ENCODE measurements at regions not wholly inside any gene's neighbourhood (a gene's known extent, or its start where the extent isn't known, plus 50 kb on each side); places are given as distances from the start of the nearest gene placed in this dataset.

DNA sequence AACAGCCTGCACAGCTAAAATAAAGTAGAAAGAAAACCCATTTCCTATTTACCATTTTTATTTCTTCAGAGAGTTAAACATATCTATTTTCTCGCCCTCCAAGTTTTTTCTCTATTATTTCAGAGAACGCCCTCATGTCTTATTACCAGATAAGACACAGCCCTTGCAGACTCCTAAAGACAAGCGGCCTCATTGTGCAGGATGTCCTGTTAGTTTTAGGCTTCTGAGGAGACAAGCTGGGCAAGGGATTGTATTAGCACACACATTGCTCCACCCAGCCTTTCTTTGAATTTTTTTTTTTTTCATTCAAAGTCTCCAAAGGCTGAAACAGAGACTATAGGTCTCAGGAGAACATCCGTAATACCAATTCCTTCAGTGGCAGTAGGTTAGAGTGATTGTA lies 101.8 kb upstream of the UBL3 start:
- no peak for FAIRE-seq

DNA sequence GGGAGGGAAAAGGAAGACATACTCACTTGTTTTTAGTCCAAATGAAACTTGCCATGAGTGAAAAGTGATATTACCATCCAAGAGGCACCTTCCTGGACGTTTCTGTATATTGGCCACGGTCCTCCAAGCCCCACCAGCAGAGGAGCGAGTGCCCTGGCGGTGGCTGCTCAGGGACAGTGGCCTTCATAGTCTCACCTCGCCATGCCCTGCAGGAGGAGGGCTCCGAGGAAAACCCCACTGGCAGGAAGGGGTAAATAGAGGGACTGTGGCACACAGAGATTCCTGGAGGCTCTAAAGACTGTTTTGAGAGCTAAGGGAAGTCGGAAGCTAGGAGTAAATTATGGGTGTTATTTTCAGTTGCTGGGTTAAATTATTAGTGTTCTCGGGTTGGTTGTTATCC lies 98.4 kb upstream of the UBL3 start:
- no peak for FAIRE-seq

DNA sequence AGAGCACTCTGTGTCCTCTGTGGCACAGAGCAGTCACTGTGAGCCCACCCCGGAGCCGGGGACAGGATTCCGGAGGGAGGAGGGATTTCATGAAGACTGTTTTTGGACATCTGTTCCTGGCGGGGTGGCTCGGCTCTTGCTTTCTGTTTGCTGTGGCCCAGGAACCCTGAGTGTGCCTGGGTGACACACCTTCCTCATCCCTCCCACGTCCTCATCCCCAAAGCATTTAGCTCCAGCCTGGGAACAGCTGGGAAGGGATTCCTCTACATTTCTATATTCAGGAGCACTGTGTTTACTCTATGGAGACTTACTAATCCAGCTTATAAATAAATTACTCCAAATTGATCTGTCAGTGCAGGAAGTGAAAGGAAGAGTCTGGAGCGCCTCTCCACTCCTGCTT lies 97.8 kb upstream of the UBL3 start:
- no peak for FAIRE-seq

DNA sequence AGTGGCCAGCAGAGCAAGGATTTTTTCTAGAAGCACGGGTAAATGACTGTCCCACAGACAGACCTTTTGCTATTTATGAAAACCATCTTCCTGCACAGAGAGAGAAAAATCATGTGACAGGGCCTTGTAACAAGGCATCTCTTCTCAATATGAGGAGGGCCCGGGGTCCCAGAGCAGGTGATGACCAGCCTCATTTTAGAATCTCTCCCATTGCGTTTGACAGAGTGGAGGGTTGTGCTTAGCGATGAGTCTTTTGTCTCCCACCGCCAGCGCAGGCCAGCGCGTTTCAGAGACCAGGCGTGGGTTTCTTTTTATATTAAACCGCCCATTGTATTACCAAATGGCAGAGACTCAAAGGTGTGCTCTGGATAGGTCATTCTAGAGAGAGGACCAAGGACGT lies 97.4 kb upstream of the UBL3 start:
- FAIRE-seq, result no peak

DNA sequence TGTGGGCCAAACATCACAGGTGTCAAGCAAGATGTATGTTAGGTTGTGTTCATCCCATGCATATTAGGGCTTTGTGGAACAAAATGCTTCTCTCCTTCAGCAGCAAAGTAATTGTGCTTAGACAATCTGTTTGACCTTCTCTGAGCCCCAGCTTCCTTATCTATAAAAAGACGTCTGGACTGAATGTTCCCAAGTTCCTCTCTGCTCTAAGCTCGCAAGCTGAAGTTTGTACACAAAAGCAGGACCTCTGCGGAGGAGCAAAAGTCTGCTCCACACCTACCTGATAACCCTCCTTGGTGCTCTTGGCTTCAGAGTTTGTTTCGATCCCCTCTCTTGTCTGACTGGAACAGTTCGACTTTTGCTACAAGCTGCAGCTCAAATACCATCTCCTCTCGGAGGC lies 95.7 kb upstream of the UBL3 start:
- FAIRE-seq, result no peak

DNA sequence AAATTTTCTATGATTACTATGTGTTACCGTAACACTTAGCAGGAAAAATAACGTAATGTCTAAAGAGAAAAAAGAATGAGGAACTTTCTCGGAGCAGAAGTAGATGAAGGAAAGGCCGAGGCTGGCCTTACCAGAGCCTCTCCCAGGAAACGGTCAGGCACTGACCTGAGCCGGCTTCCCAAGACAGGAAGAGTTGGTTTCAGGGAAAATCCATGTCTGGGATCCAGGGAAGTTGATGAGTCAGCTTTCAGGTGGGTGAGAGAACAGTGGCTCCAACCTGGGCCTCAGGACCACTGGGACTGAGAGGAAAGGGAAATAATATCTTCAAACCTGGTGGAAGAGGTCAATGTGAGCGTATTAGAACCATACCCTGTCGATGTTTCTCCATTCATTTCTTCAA lies 93.3 kb upstream of the UBL3 start:
- FAIRE-seq, result no peak

DNA sequence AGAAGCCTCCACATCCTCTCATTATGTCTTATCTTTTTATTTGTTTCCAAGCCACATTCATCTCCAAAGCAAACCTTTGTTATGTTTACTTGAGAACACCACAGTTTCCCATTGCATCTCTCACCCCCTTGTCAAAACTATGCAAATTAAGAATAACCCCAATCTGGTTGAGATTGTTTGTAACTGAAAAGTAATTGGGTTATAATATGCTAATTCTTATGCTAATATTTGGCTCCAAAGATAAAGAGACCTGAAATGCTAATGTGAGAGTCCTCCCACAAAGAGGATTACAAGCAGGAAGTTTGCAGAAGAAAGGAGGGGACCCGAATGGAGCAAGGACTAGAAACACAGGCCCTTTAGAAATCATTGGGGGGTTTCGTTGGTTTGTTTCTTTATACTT lies 92.9 kb upstream of the UBL3 start:
- FAIRE-seq, result no peak

DNA sequence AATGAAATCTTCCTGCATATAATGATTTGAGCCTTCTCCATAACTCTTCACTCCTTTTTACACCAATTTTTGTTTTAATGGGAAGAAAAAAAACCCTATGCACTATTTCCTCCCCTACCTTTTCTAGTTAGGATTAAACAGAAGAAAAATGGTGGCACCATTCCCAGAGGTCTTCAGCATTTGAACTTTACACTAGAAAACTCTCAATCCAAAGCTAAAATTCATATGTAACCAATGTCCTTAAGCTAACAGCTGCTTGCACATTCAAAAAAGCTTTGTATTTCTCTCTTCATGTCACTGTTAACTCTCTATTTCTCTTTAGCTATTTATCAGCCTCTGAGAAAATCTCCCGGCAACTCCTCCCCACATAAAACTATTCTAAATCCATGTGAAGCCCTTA lies 90.3 kb upstream of the UBL3 start:
- FAIRE-seq, result no peak

DNA sequence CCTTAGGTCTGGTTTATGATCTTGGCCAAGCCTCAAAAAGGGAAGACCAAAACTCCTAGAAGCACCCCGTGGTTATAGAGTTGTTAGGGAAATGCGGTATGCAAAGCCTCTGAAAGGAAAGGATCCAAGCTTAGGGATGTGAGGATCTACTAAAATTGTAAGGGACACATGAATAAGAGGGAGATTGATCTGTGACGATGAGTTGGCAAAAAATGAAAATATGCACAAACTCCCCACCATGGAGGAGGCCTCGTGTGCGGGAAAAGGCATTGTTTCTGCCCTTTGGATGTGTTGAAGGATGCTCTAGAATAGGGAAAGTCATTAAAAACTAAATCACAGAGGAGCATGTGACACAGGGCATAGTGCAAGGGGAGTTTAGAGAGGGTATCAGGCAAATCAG lies 88.7 kb upstream of the UBL3 start:
- no peak for FAIRE-seq

DNA sequence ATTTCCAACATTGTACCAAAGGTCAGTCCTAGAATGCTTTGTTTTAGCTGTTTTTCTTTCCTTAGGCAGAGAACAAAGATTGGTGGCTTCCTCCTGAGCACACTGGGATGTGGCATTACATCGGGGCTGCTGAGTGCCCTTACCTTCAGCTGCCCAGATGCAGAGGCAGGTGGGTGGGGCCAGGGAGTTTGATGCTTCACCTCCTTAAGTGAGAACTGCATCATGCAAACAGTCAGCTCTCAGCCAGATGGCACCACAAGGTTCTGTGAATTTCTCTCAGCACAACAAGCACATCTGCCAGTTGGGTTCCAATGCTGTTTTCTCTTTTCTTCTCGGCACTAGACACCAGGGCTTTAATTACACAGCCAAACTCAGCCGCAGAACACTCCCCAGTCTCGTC lies 87.4 kb upstream of the UBL3 start:
- no peak for FAIRE-seq

DNA sequence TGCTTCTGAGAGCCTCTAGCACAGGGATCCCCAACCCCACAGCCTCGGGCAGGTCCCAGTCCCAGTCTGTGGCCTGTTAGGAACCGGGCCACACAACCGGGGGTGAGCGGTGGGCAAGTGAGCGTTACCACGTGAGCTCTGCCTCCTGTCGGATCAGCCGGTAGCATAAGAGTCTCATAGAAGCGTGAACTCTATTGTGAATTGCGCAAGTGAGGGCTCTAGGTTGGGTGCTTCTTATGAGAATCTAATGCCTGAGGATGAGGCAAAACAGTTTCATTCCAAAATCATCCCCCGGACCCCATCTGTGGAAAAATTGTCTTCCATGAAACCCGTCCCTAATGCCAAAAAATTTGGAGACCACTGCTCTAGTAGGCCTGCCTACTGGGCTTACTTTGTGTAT lies 87.0 kb upstream of the UBL3 start:
- FAIRE-seq, result no peak

DNA sequence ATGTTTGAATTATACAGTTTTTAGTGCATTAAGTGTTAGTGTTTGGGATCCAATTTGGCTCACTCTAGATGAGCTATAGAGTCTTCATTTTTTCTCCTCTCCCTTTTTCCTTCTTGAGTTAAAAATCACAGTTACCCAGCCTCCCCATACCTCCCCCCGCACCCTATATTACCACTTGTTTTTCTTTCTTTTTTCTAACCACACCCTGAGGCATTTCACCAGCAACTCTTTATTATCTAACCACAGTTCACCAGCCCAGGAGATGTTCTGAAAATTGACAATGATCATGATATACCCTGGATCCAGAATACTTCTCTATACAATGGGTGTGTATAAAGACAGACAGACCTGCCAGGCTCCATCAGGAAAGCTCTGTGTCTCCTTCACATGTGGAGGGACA lies 86.5 kb upstream of the UBL3 start:
- no peak for FAIRE-seq

DNA sequence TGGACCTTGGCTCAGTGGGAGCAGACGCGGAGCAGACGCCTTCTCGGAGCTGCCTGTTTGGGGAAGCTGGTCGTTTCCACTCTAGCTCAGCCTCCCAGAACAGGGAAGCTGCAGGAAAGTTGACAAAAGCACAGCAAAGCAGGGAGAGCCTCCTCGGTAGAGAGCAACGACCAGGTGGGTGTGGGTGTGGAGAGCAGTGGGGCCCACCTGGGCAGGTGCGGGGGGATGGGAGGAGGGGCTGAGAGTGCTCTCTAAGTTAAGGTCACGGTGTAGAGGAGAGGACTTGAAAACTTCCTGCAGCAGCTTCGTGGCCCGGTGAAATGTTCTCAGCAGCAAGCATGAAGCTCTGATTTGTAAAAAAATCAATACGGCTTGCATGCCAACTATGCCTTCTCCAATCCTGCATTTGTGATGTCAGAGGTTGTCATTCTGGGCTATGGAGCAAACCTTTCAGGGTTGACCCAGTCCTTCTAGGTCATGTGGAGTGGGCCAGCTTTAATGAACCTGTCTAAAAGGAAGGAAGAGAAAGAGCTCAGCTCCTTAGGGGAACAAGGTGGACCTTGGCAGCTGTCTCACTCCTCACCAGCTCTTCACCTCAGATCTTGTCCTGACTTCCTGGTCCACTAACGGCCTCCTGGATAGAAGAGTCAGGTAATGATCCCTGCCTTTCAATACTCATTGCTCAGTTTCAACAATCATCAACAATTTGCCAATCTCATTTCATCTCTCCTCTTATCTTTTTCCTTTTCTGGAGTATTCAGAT lies 85.8 kb upstream of the UBL3 start:
- FAIRE-seq, result no peak

DNA sequence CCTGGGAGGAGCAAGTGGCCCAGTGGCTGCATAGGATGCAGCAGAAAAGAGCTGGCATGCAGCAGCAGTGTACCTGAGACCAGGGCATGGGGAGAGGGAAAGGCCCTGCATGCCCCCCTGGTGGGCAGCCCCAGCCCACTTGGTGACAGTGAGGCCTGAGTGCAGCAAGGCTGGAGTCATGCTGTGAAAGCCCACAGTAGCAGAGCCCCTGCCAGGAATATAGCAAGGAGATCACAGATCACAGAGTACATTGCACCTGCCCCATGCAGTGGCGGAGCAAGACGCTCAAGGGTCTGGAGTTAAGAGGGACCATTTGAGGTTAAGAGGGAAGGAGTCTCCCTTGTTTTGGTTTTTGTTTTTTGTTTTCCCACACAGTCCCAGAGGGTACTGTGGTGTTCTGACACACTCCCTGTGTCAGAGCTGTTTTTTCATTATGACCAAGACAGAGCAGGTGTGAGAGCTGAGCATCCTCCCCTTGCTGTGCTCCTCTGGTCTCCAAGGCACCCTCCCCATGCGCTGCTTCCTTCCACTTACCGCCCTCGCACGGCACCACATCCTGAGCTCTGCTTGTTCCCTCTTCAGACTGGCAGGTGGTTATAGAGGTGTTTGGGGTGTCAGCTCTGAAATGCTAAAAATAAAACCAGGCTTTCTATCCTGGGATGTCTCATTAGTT lies 85.0 kb upstream of the UBL3 start:
- FAIRE-seq, result no peak

DNA sequence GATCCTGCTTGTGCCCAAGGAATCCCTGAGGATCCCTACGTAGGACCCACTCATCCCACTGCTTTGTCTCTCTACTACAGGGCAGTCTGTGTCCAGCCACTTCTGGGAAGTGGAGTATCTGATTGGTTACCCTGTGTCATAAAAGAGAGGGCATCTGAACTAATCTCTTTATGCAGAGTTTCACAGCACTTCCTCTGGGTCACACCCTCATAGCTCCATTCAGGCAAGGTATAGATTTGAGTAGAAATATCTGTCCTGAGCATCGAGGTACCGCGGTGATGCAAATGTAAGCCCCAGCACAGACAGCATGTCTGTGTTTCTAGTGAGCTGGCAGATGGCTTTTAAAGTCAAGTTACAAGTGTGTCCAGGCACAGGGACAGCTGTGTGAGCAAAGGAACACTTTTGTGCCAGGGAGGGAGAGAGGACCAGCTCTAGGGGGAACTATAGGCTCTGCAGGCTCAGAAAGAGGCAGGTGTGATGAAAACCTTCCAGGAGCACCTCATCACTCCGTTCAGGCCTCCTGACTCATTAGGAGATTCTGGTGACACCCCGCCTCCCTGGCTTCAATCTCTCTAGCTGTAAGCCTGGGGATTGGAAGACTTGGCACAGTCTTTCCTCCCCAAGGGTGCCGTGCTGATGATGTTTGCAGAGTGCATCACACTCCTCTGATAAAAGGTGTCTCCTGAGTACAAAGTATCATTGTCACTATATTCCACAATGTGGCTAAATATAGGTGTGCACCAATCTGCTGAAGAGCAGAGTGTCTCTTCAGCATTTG lies 84.3 kb upstream of the UBL3 start:
- FAIRE-seq, result no peak

DNA sequence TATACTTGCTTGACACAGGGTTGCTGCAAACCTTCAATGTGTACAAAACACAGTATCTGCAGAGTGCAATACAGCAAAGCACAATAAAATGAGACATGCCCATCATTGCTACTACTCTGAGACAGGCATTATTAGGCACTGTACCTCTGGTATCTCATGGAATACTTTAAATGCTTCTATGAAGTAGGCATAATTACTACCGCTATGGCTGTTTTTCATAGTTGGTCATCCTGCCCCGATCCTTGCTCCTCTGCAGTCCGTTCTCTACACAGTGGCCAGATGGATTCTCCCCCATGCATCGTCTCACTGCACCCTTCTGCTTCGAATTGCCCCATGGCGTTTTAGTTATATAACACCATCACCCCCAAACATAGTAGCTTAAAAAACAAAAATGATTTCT lies 83.0 kb upstream of the UBL3 start:
- FAIRE-seq, result no peak

DNA sequence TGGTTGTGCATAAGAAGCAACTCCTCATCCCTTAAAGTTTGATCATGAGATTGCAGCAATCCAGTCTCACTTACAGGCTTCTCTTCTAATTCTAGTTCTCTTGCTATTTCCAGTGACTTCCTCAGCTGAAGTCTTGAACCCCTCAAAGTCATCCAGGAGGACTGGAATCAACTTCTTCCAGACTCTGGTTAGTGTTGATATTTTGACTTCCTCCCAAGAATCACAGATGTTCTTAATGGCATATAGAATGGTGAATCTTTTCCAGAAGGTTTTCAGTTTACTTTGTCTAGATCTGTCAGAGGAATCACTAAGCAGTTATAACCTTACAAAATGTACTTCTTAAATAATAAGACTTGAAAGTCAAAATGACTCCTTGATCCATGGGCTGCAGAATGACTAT lies 81.3 kb upstream of the UBL3 start:
- no peak for FAIRE-seq

DNA sequence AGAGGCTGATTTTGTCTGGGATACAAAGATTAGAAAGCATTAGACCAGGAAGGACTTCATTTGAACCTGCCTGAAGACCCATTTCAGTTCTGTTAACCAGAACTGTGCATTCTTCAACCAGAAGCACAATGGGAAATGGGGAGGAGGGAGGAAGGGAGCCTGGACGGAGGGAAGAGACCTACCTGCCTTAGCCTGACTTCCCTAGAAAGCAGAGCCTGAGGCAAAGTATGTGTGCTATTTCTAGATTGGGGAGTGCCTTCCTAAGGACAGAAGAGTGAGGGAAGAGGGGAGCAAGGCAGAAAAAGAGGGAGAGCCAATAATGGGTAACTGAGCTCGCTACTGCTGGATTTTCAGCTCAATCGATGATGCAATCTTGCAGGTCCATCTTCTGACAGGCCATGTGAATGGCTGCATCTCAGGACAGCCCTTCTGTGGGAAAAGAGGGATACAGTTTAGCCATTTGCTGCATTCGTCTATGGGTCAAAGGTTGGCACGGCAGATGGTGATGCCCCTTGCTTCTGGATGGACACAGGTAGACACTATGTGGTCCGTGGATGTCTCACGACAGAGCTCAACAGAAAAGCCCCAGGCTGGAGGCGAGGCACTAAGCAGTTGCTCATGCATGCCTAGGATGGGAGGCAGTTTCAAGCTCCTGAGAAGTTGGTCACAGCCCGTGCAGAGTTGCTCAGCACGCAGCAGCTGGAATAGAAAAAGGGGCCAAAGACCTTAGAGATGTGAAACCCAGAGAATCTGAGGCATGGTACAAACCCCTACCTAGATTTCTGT lies 78.8 kb upstream of the UBL3 start:
- no peak for FAIRE-seq

DNA sequence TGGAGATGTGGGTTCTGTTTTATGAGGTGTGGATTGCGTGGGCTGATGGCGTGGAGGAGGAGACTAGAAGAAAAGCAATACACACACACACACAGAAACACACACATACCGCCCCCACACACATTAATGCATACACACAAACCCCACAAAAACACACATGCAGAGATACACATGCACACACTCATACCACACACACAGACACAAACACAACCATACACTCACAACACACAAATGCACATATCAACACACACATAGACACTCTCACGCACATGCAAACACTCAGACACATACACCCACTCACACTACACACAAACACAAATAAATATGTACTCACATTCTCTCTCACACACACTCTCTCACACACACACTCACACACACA lies 75.7 kb upstream of the UBL3 start:
- FAIRE-seq, result no peak

DNA sequence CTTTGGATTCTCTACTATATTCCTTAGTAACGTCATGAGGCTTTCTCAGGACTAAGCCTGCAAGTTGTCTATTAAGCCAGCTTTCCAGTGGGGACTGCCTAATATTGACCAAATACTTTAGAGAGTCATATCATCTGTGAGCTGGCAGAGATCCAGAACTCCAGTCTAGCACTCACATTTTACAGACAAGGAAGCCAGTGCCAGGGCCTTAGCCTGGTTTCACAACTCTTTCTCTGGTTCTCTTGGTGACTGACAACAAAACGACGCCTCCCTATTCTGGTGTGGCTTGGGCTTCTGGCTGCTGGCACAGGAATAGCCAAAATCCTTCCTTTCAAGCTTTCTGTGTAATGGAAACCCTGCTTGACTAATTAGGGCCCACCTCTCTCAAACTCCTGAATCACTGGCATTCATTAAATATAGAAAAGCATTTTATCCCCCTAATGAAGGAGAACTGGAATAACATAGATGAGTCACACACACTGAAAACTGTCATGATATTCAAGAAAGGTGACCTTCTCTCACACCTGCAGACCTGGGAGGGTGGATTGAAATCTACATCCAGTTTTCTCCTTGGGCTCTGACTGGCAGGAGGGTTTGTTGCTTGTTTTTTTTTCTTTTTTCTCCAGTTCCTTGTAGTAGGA lies 75.2 kb upstream of the UBL3 start:
- no peak for FAIRE-seq

DNA sequence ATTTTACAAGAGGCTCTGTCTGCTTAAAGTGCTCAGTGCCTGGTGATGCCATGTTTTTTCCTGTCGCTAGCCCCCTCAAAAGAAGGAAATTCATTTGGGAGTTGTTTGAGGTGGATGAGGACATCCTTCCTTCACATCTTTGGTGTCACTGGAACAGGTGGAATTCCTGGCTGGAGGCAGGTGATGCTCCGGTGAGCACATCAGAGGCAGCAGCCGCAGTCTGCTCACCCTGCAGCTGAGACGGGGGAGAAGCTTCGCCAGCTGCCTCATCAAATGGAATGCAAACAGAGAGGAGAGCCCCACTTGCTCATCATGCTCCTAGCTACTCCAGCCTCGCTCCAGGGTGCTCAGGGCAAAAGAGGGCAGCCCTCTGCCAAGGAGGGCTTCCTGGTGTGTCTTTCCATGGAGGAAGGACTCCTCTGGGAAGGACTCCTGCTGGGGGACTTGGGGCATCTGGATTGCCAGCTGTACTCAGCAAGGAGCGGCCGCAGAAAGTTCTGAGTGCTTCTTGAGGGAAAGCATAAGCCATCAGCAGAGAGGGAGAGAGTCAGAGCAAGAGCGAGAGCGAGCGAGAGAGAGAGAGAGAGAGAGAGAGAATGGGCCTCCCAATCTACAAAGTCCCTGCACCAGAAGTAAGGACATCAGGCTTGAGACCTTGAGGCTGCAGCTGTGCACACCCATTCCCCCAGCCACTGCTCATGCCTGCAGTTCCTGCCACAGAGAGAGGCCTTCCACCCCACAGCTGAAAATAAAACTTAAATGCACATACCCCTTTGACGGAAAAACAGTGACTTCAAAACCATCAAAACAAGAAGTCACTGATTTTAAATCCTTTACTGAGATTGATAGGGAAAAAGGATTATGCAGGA lies 74.3 kb upstream of the UBL3 start:
- no peak for FAIRE-seq
